GM23338 (cell line): ENCODE measurements at regions not wholly inside any gene's neighbourhood (a gene's known extent, or its start where the extent isn't known, plus 50 kb on each side); places are given as distances from the start of the nearest gene placed in this dataset.

Source experiments
- ATAC-seq: fragments of 200-7000 bp; cut with Tn5 transposase; 3 replicates; pipeline ENCODE4 v1.9.1; 2020
- DNase-seq: peaks from one replicate; pipeline ENCODE4 v3.0.0-alpha.2; 2015; ENCODE audit warnings: low spot score
- H2AFZ ChIP-seq: fragments of 200-600 bp; sonication (generic); 2 replicates; pipeline ENCODE4 v1.8.0; 2016; ENCODE audit warnings: antibody characterized with exemption, mild to moderate bottlenecking, moderate library complexity
- H3F3A ChIP-seq: fragments of 200-600 bp; sonication (generic); replicated peaks from 2 replicates; pipeline ENCODE4 v1.8.0; 2017; ENCODE audit warnings: antibody characterized with exemption, mixed run types, low read depth
- H3K27ac ChIP-seq: fragments of 200-600 bp; sonication (generic); 2 replicates; pipeline ENCODE4 v1.6.1; 2016; ENCODE audit warnings: low read depth
- H3K27me3 ChIP-seq: fragments of 200-600 bp; sonication (generic); 2 replicates; pipeline ENCODE4 v1.8.0; 2016; ENCODE audit warnings: mild to moderate bottlenecking, mixed run types, moderate library complexity; ENCODE audit not compliant: insufficient read depth
- H3K36me3 ChIP-seq: fragments of 200-600 bp; sonication (generic); 2 replicates; pipeline ENCODE4 v1.8.0; 2016; ENCODE audit warnings: mild to moderate bottlenecking; ENCODE audit not compliant: insufficient read depth
- H3K4me1 ChIP-seq: fragments of 200-600 bp; sonication (generic); 2 replicates; pipeline ENCODE4 v1.8.0; 2016; ENCODE audit warnings: mild to moderate bottlenecking, moderate library complexity; ENCODE audit not compliant: insufficient read depth
- H3K4me2 ChIP-seq: fragments of 200-600 bp; sonication (generic); 2 replicates; pipeline ENCODE4 v1.7.1; 2017; ENCODE audit warnings: mixed run types
- H3K4me3 ChIP-seq: fragments of 200-600 bp; sonication (generic); 2 replicates; pipeline ENCODE4 v1.6.1; 2016; ENCODE audit warnings: mixed run types
- H3K79me2 ChIP-seq: fragments of 200-600 bp; sonication (generic); replicated peaks from 2 replicates; pipeline ENCODE4 v1.8.0; 2017; ENCODE audit warnings: mild to moderate bottlenecking; ENCODE audit not compliant: insufficient read depth
- H3K9me2 ChIP-seq: fragments of 200-600 bp; sonication (generic); 2 replicates; pipeline ENCODE4 v1.8.0; 2017; ENCODE audit not compliant: insufficient read depth
- H4K20me1 ChIP-seq: fragments of 200-600 bp; sonication (generic); replicated peaks from 2 replicates; pipeline ENCODE4 v1.8.0; 2017; ENCODE audit warnings: mild to moderate bottlenecking; ENCODE audit not compliant: insufficient read depth
- H3K27ac Mint-ChIP-seq: 2 replicates; pipeline ENCODE4 v1.8.0; 2020; ENCODE audit warnings: inconsistent platforms, mild to moderate bottlenecking, moderate library complexity, mixed read lengths
- H3K27me3 Mint-ChIP-seq: 3 replicates; pipeline ENCODE4 v1.8.0; 2022; ENCODE audit warnings: low read depth, mild to moderate bottlenecking, moderate library complexity, mixed read lengths, inconsistent platforms; ENCODE audit not compliant: insufficient read depth, poor library complexity
- H3K36me3 Mint-ChIP-seq: 3 replicates; pipeline ENCODE4 v1.8.0; 2021; ENCODE audit warnings: low read depth, mild to moderate bottlenecking, inconsistent platforms, moderate library complexity, mixed read lengths
- H3K4me1 Mint-ChIP-seq: 3 replicates; pipeline ENCODE4 v1.8.0; 2020; ENCODE audit warnings: mild to moderate bottlenecking, inconsistent platforms, mixed read lengths
- H3K4me3 Mint-ChIP-seq: 3 replicates; pipeline ENCODE4 v1.8.0; 2021; ENCODE audit warnings: moderate library complexity, mild to moderate bottlenecking, inconsistent platforms, mixed read lengths
- H3K9me3 Mint-ChIP-seq: 3 replicates; pipeline ENCODE4 v1.8.0; 2020; ENCODE audit warnings: moderate library complexity, mild to moderate bottlenecking, inconsistent platforms, mixed read lengths
- CREB1 ChIP-seq: fragments of 250-450 bp; sonication (Bioruptor Pico); IDR thresholded peaks from 2 replicates; pipeline ENCODE4 v1.5.0; 2020; ENCODE audit warnings: low read depth, mild to moderate bottlenecking, moderate library complexity
- EZH2phosphoT487 ChIP-seq: fragments of 200-600 bp; sonication (generic); IDR thresholded peaks from one replicate; pipeline ENCODE4 v1.8.1; 2018; ENCODE audit warnings: antibody characterized with exemption; ENCODE audit not compliant: unreplicated experiment
- JUNB ChIP-seq: IDR thresholded peaks from one replicate; pipeline ENCODE4 v1.6.1; 2016; ENCODE audit warnings: antibody characterized with exemption; ENCODE audit not compliant: unreplicated experiment
- POLR2AphosphoS5 ChIP-seq: IDR thresholded peaks from 2 replicates; pipeline ENCODE4 v1.6.1; 2016; ENCODE audit warnings: antibody characterized with exemption, low read depth
- STAT1 ChIP-seq: IDR thresholded peaks from one replicate; pipeline ENCODE4 v1.6.1; 2016; ENCODE audit warnings: antibody characterized with exemption; ENCODE audit not compliant: unreplicated experiment
- ZNF114 ChIP-seq: fragments of 250-450 bp; sonication (Bioruptor Pico); IDR thresholded peaks from 2 replicates; pipeline ENCODE4 v1.5.0; 2020; ENCODE audit warnings: mild to moderate bottlenecking, moderate library complexity
- ZNF331 ChIP-seq: fragments of 250-450 bp; sonication (Bioruptor Pico); IDR thresholded peaks from 2 replicates; pipeline ENCODE4 v1.5.0; 2020; ENCODE audit warnings: low read depth, mild to moderate bottlenecking, moderate library complexity
- TF ChIP-seq, protein P1 (sequence below): IDR thresholded peaks from 2 replicates; pipeline ENCODE4 v1.6.1; 2016; ENCODE audit warnings: antibody characterized with exemption
- TF ChIP-seq, protein P2 (sequence below): fragments of 250-450 bp; sonication (Bioruptor Pico); IDR thresholded peaks from 2 replicates; pipeline ENCODE4 v1.5.0; 2020; ENCODE audit warnings: mild to moderate bottlenecking, moderate library complexity
- TF ChIP-seq, protein P3 (sequence below): IDR thresholded peaks from one replicate; pipeline ENCODE4 v1.6.1; 2018; ENCODE audit warnings: antibody characterized with exemption; ENCODE audit not compliant: unreplicated experiment
- TF ChIP-seq, protein P4 (sequence below), 2 experiments: fragments of 200-600 bp in 1 of 2; sonication (generic) in 1 of 2; conservative IDR thresholded peaks; 2 replicates each; pipeline versions ENCODE4 v1.5.1 to v1.6.1; 2016 to 2017; ENCODE audit warnings: antibody characterized with exemption in 2 of 2, low read depth in 2 of 2, mild to moderate bottlenecking in 2 of 2, moderate library complexity in 1 of 2

DNA sequence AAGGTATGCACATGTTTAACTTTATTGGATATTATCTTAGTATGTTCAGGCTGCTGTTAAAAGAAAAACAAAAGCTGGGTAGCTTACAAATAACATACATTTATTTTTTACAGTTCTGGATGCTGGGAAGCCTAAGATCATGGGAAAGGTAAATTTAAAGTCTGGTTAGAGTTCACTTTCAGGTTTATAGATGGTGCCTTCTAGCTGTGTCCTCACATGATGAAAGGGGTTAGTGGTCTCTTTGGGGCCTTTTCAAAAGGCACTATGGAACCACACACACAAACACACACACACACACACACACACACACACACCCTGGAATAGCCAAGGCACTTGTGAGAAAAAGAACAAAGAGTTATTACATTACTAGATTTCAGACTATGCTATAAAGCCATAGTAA lies 805.8 kb upstream of the GJE1 start:
- H3K9me2 ChIP-seq = no peaks in the 10 kb centered on the region

DNA sequence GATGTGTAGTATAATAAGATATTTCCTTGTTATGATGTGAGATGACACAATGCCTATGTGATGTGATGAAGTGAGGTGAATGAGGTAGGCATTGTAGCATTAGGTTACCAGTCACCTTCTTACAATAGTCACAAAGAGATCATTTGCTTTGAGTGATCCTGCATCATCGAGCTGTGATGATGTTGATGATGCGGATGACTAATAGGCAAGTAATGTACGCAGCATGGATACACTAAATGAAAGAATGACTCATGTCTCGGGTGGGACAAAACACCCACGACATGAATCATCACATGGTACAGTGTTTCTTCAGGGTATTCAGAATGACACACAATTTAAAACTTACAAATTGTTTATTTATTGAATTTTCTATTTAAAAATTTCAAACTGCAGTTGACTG lies 806.3 kb upstream of the GJE1 start:
- no peak overlapping the region for H3K4me2 ChIP-seq
- no peak for ATAC-seq
- TF ChIP-seq ZNF114 (CRISPR knock-in tag) = no peak
- no peak for TF ChIP-seq JUNB
- TF ChIP-seq, protein P1, sequence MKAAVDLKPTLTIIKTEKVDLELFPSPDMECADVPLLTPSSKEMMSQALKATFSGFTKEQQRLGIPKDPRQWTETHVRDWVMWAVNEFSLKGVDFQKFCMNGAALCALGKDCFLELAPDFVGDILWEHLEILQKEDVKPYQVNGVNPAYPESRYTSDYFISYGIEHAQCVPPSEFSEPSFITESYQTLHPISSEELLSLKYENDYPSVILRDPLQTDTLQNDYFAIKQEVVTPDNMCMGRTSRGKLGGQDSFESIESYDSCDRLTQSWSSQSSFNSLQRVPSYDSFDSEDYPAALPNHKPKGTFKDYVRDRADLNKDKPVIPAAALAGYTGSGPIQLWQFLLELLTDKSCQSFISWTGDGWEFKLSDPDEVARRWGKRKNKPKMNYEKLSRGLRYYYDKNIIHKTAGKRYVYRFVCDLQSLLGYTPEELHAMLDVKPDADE = no peak
- TF ChIP-seq, protein P2, sequence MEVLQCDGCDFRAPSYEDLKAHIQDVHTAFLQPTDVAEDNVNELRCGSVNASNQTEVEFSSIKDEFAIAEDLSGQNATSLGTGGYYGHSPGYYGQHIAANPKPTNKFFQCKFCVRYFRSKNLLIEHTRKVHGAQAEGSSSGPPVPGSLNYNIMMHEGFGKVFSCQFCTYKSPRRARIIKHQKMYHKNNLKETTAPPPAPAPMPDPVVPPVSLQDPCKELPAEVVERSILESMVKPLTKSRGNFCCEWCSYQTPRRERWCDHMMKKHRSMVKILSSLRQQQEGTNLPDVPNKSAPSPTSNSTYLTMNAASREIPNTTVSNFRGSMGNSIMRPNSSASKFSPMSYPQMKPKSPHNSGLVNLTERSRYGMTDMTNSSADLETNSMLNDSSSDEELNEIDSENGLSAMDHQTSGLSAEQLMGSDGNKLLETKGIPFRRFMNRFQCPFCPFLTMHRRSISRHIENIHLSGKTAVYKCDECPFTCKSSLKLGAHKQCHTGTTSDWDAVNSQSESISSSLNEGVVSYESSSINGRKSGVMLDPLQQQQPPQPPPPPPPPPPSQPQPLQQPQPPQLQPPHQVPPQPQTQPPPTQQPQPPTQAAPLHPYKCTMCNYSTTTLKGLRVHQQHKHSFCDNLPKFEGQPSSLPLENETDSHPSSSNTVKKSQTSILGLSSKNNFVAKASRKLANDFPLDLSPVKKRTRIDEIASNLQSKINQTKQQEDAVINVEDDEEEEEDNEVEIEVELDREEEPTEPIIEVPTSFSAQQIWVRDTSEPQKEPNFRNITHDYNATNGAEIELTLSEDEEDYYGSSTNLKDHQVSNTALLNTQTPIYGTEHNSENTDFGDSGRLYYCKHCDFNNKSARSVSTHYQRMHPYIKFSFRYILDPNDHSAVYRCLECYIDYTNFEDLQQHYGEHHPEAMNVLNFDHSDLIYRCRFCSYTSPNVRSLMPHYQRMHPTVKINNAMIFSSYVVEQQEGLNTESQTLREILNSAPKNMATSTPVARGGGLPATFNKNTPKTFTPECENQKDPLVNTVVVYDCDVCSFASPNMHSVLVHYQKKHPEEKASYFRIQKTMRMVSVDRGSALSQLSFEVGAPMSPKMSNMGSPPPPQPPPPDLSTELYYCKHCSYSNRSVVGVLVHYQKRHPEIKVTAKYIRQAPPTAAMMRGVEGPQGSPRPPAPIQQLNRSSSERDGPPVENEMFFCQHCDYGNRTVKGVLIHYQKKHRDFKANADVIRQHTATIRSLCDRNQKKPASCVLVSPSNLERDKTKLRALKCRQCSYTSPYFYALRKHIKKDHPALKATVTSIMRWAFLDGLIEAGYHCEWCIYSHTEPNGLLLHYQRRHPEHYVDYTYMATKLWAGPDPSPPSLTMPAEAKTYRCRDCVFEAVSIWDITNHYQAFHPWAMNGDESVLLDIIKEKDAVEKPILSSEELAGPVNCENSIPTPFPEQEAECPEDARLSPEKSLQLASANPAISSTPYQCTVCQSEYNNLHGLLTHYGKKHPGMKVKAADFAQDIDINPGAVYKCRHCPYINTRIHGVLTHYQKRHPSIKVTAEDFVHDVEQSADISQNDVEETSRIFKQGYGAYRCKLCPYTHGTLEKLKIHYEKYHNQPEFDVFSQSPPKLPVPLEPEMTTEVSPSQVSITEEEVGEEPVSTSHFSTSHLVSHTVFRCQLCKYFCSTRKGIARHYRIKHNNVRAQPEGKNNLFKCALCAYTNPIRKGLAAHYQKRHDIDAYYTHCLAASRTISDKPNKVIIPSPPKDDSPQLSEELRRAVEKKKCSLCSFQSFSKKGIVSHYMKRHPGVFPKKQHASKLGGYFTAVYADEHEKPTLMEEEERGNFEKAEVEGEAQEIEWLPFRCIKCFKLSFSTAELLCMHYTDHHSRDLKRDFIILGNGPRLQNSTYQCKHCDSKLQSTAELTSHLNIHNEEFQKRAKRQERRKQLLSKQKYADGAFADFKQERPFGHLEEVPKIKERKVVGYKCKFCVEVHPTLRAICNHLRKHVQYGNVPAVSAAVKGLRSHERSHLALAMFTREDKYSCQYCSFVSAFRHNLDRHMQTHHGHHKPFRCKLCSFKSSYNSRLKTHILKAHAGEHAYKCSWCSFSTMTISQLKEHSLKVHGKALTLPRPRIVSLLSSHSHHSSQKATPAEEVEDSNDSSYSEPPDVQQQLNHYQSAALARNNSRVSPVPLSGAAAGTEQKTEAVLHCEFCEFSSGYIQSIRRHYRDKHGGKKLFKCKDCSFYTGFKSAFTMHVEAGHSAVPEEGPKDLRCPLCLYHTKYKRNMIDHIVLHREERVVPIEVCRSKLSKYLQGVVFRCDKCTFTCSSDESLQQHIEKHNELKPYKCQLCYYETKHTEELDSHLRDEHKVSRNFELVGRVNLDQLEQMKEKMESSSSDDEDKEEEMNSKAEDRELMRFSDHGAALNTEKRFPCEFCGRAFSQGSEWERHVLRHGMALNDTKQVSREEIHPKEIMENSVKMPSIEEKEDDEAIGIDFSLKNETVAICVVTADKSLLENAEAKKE (CRISPR knock-in tag) = no peak
- TF ChIP-seq, protein P3, sequence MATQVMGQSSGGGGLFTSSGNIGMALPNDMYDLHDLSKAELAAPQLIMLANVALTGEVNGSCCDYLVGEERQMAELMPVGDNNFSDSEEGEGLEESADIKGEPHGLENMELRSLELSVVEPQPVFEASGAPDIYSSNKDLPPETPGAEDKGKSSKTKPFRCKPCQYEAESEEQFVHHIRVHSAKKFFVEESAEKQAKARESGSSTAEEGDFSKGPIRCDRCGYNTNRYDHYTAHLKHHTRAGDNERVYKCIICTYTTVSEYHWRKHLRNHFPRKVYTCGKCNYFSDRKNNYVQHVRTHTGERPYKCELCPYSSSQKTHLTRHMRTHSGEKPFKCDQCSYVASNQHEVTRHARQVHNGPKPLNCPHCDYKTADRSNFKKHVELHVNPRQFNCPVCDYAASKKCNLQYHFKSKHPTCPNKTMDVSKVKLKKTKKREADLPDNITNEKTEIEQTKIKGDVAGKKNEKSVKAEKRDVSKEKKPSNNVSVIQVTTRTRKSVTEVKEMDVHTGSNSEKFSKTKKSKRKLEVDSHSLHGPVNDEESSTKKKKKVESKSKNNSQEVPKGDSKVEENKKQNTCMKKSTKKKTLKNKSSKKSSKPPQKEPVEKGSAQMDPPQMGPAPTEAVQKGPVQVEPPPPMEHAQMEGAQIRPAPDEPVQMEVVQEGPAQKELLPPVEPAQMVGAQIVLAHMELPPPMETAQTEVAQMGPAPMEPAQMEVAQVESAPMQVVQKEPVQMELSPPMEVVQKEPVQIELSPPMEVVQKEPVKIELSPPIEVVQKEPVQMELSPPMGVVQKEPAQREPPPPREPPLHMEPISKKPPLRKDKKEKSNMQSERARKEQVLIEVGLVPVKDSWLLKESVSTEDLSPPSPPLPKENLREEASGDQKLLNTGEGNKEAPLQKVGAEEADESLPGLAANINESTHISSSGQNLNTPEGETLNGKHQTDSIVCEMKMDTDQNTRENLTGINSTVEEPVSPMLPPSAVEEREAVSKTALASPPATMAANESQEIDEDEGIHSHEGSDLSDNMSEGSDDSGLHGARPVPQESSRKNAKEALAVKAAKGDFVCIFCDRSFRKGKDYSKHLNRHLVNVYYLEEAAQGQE = no peak
- TF ChIP-seq ZNF331 = no peak
- no peak for TF ChIP-seq CREB1 (CRISPR knock-in tag)
- TF ChIP-seq, protein P4, sequence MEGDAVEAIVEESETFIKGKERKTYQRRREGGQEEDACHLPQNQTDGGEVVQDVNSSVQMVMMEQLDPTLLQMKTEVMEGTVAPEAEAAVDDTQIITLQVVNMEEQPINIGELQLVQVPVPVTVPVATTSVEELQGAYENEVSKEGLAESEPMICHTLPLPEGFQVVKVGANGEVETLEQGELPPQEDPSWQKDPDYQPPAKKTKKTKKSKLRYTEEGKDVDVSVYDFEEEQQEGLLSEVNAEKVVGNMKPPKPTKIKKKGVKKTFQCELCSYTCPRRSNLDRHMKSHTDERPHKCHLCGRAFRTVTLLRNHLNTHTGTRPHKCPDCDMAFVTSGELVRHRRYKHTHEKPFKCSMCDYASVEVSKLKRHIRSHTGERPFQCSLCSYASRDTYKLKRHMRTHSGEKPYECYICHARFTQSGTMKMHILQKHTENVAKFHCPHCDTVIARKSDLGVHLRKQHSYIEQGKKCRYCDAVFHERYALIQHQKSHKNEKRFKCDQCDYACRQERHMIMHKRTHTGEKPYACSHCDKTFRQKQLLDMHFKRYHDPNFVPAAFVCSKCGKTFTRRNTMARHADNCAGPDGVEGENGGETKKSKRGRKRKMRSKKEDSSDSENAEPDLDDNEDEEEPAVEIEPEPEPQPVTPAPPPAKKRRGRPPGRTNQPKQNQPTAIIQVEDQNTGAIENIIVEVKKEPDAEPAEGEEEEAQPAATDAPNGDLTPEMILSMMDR (conservative IDR thresholded peaks at IDR 0.05; ENCODE audit: low read depth in 2 of 2) = no peak
- no peak for TF ChIP-seq STAT1
- TF ChIP-seq POLR2AphosphoS5 = no peak

More for the DNA sequence above, 805.8 kb upstream of the GJE1 start:
- Histone ChIP-seq H2AFZ (no peak overlapping the region), H3K4me3 (no peak overlapping the region), H3K36me3 (no peaks in the 10 kb centered on the region), H3F3A (no peaks in the 10 kb centered on the region), H3K4me2 (no peak overlapping the region), H3K27ac (no peak overlapping the region), H4K20me1 (no peaks in the 10 kb centered on the region), H3K79me2 (no peaks in the 10 kb centered on the region), H3K4me1 (no peaks in the 10 kb centered on the region), H3K27me3 (no peaks in the 10 kb centered on the region)
- DNase-seq (no peak), ATAC-seq (no peak)
- H3K27me3 Mint-ChIP-seq = no peaks in the 10 kb centered on the region
- H3K9me3 Mint-ChIP-seq = no peaks in the 10 kb centered on the region
- H3K4me1 Mint-ChIP-seq = no peaks in the 10 kb centered on the region
- no peak overlapping the region for H3K4me3 Mint-ChIP-seq
- H3K36me3 Mint-ChIP-seq = no peaks in the 10 kb centered on the region
- H3K27ac Mint-ChIP-seq = no peak overlapping the region
- TF ChIP-seq EZH2phosphoT487 (no peak), STAT1 (no peak)

More for the DNA sequence above, 806.3 kb upstream of the GJE1 start:
- H3K27me3 Mint-ChIP-seq = no peaks in the 10 kb centered on the region
- Histone ChIP-seq H3K4me1 (no peaks in the 10 kb centered on the region), H3K27ac (no peak overlapping the region), H2AFZ (no peak overlapping the region), H3K4me3 (no peak overlapping the region), H3K9me2 (no peaks in the 10 kb centered on the region), H3K79me2 (no peaks in the 10 kb centered on the region), H3F3A (no peaks in the 10 kb centered on the region), H3K27me3 (no peaks in the 10 kb centered on the region), H4K20me1 (no peaks in the 10 kb centered on the region), H3K36me3 (no peaks in the 10 kb centered on the region)
- H3K36me3 Mint-ChIP-seq = no peaks in the 10 kb centered on the region
- no peak for DNase-seq
- no peaks in the 10 kb centered on the region for H3K9me3 Mint-ChIP-seq
- no peak overlapping the region for H3K27ac Mint-ChIP-seq
- no peaks in the 10 kb centered on the region for H3K4me1 Mint-ChIP-seq
- no peak overlapping the region for H3K4me3 Mint-ChIP-seq
